GM19467 (cell line): ENCODE measurements at regions not wholly inside any gene's neighbourhood (a gene's known extent, or its start where the extent isn't known, plus 50 kb on each side); places are given as distances from the start of the nearest gene placed in this dataset.
"Not testable (repeated sequence)": the region's sequence is repeated elsewhere in the genome, so short reads cannot be mapped to it uniquely, and the experiment has no call there.

Experiments used
- ATAC-seq: cut with Tn5 transposase; IDR thresholded peaks from one replicate; pipeline ENCODE4 v1.9.1; 2021; ENCODE audit warnings: mild to moderate bottlenecking, moderate library complexity; ENCODE audit not compliant: unreplicated experiment

GRCh38 chrX:10945498-10945897 lies 165.6 kb upstream of the HCCS start:
- no peak for ATAC-seq

- no peak for ATAC-seq
These were observed 161.6 kb upstream of the HCCS start for GRCh38 chrX:10949541-10949940.

GRCh38 chrX:10952619-10953018 lies 158.5 kb upstream of the HCCS start:
- no peak for ATAC-seq

- no peak for ATAC-seq
These were observed 145.8 kb upstream of the HCCS start for GRCh38 chrX:10965174-10965798.

- ATAC-seq = no peak
These were observed 145.1 kb upstream of the HCCS start for GRCh38 chrX:10966057-10966456.

GRCh38 chrX:10971176-10971575 lies 140.0 kb upstream of the HCCS start:
- no peak for ATAC-seq

- ATAC-seq = no peak
These were observed 139.4 kb upstream of the HCCS start for GRCh38 chrX:10971759-10972158.

- ATAC-seq = no peak
These were observed 138.4 kb upstream of the HCCS start for GRCh38 chrX:10972706-10973105.

- ATAC-seq = no peak
These were observed 136.2 kb upstream of the HCCS start for GRCh38 chrX:10974920-10975319.

GRCh38 chrX:10979956-10980355 lies 131.2 kb upstream of the HCCS start:
- ATAC-seq = no peak

- no peak for ATAC-seq
These were observed 129.6 kb upstream of the HCCS start for GRCh38 chrX:10981506-10981905.

GRCh38 chrX:10983526-10983925 lies 127.6 kb upstream of the HCCS start:
- no peak for ATAC-seq

GRCh38 chrX:10984213-10984612 lies 126.9 kb upstream of the HCCS start:
- no peak for ATAC-seq

- no peak for ATAC-seq
These were observed 124.5 kb upstream of the HCCS start for GRCh38 chrX:10986616-10987015.

GRCh38 chrX:10988653-10989052 lies 122.5 kb upstream of the HCCS start:
- ATAC-seq = no peak

GRCh38 chrX:10989386-10989785 lies 121.7 kb upstream of the HCCS start:
- ATAC-seq = no peak

- ATAC-seq = no peak
These were observed 120.7 kb upstream of the HCCS start for GRCh38 chrX:10990418-10990817.

GRCh38 chrX:10990976-10991375 lies 120.2 kb upstream of the HCCS start:
- ATAC-seq = no peak

- no peak for ATAC-seq
These were observed 119.0 kb upstream of the HCCS start for GRCh38 chrX:10992110-10992509.

GRCh38 chrX:11007076-11007475 lies 104.1 kb upstream of the HCCS start:
- not testable (repeated sequence) for ATAC-seq

GRCh38 chrX:11010476-11010875 lies 100.7 kb upstream of the HCCS start:
- ATAC-seq = no peak

GRCh38 chrX:11016728-11017127 lies 94.4 kb upstream of the HCCS start:
- ATAC-seq = no peak

GRCh38 chrX:11022588-11022987 lies 88.5 kb upstream of the HCCS start:
- ATAC-seq = not testable (repeated sequence)
